HepG2 (cell line): ENCODE measurements at regions not wholly inside any gene's neighbourhood (a gene's known extent, or its start where the extent isn't known, plus 50 kb on each side); places are given as distances from the start of the nearest gene placed in this dataset.

Source experiments
- BCL6 ChIP-seq: IDR thresholded peaks from 2 replicates; pipeline ENCODE4 v1.6.1; 2016; ENCODE audit warnings: missing genetic modification reagents, missing compliant biosample characterization
- HDAC6 ChIP-seq: fragments of 200-600 bp; sonication (generic); IDR thresholded peaks from 2 replicates; pipeline ENCODE4 v1.7.0; 2017; ENCODE audit warnings: mild to moderate bottlenecking, antibody characterized with exemption, low read length, low read depth
- MED13 ChIP-seq: sonication (generic); formaldehyde crosslinking; IDR thresholded peaks from 2 replicates; pipeline ENCODE4 v1.5.0; 2020; ENCODE audit warnings: missing genetic modification reagents
- NCOR1 ChIP-seq: fragments of 200-600 bp; sonication (generic); IDR thresholded peaks from 2 replicates; pipeline ENCODE4 v1.7.0; 2017; ENCODE audit warnings: antibody characterized with exemption, low read length, borderline replicate concordance
- POLR2AphosphoS5 ChIP-seq: IDR thresholded peaks from 2 replicates; pipeline ENCODE4 v1.6.1; 2012; ENCODE audit warnings: low read depth, low read length
- RCOR2 ChIP-seq: IDR thresholded peaks from 2 replicates; pipeline ENCODE4 v1.6.1; 2016; ENCODE audit warnings: missing biosample characterization, missing genetic modification reagents
- ZNF773 ChIP-seq: sonication (generic); formaldehyde crosslinking; IDR thresholded peaks from 2 replicates; pipeline ENCODE4 v1.4.0; 2020; ENCODE audit warnings: missing genetic modification reagents, borderline replicate concordance
- TF ChIP-seq, protein P1 (sequence below): sonication (generic); formaldehyde crosslinking; IDR thresholded peaks from 2 replicates; pipeline ENCODE4 v1.8.0; 2022; ENCODE audit warnings: mild to moderate bottlenecking, missing genetic modification reagents, borderline replicate concordance
- TF ChIP-seq, protein P2 (sequence below): sonication (generic); formaldehyde crosslinking; IDR thresholded peaks from 2 replicates; pipeline ENCODE4 v1.5.1; 2020; ENCODE audit warnings: missing genetic modification reagents, mild to moderate bottlenecking, borderline replicate concordance
- TF ChIP-seq, protein P3 (sequence below): sonication (generic); formaldehyde crosslinking; IDR thresholded peaks from 2 replicates; pipeline ENCODE4 v1.5.1; 2020; ENCODE audit warnings: mild to moderate bottlenecking, missing genetic modification reagents, borderline replicate concordance
- TF ChIP-seq, protein P4 (sequence below): sonication (generic); formaldehyde crosslinking; IDR thresholded peaks from 2 replicates; pipeline ENCODE4 v1.4.0; 2020; ENCODE audit warnings: missing genetic modification reagents
- TF ChIP-seq, protein P5 (sequence below): sonication (generic); formaldehyde crosslinking; IDR thresholded peaks from 2 replicates; pipeline ENCODE4 v1.4.0; 2020; ENCODE audit warnings: missing genetic modification reagents, borderline replicate concordance
- TF ChIP-seq, protein P6 (sequence below): sonication (generic); formaldehyde crosslinking; IDR thresholded peaks from 2 replicates; pipeline ENCODE4 v1.5.0; 2020; ENCODE audit warnings: missing genetic modification reagents, mild to moderate bottlenecking, borderline replicate concordance
- TF ChIP-seq, protein P7 (sequence below): sonication (generic); formaldehyde crosslinking; IDR thresholded peaks from 2 replicates; pipeline ENCODE4 v1.4.0; 2020; ENCODE audit warnings: missing genetic modification reagents

DNA sequence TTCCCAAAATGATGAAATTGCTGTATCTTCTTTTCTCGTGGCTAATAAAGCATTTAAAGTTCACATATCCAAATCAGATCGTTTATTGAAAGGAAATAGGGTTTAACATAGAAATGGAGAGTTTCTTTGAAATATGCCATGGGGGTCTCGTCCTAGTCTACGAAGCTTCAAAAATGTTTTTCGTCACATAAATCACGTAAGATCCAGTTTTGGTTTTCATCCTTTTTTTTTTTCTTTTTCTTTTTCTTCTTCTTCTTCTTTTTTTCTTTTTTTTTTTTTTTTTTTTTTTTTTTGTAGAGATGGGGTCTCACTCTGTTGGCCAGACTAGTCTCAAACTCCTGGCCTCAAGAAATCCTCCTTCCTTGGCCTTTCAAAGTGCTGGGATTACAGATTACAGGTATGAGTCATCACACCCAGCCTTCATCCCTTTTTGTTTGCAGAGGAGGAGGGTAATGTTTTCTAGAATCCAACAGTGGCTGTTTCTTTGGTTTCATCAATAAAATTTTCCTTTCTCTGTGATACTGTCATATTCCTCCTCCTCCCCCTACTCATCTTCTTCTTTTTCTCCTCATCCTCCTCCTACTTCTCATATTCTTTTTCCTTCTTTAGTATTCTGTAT is 94.7 kb upstream of the LOC128125822 start (continued):
- TF ChIP-seq, protein P1, sequence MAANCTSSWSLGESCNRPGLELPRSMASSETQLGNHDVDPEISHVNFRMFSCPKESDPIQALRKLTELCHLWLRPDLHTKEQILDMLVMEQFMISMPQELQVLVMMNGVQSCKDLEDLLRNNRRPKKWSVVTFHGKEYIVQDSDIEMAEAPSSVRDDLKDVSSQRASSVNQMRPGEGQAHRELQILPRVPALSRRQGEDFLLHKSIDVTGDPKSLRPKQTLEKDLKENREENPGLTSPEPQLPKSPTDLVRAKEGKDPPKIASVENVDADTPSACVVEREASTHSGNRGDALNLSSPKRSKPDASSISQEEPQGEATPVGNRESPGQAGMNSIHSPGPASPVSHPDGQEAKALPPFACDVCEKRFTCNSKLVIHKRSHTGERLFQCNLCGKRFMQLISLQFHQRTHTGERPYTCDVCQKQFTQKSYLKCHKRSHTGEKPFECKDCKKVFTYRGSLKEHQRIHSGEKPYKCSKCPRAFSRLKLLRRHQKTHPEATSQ = no peak
- no peak for TF ChIP-seq NCOR1
- TF ChIP-seq POLR2AphosphoS5 = no peak
- TF ChIP-seq RCOR2 = peak; percentile 66; the same call in 1 of the 2 replicates
- TF ChIP-seq, protein P2, sequence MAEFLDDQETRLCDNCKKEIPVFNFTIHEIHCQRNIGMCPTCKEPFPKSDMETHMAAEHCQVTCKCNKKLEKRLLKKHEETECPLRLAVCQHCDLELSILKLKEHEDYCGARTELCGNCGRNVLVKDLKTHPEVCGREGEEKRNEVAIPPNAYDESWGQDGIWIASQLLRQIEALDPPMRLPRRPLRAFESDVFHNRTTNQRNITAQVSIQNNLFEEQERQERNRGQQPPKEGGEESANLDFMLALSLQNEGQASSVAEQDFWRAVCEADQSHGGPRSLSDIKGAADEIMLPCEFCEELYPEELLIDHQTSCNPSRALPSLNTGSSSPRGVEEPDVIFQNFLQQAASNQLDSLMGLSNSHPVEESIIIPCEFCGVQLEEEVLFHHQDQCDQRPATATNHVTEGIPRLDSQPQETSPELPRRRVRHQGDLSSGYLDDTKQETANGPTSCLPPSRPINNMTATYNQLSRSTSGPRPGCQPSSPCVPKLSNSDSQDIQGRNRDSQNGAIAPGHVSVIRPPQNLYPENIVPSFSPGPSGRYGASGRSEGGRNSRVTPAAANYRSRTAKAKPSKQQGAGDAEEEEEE (CRISPR knock-in tag) = no peak
- no peak for TF ChIP-seq BCL6 (CRISPR knock-in tag)
- TF ChIP-seq, protein P3, sequence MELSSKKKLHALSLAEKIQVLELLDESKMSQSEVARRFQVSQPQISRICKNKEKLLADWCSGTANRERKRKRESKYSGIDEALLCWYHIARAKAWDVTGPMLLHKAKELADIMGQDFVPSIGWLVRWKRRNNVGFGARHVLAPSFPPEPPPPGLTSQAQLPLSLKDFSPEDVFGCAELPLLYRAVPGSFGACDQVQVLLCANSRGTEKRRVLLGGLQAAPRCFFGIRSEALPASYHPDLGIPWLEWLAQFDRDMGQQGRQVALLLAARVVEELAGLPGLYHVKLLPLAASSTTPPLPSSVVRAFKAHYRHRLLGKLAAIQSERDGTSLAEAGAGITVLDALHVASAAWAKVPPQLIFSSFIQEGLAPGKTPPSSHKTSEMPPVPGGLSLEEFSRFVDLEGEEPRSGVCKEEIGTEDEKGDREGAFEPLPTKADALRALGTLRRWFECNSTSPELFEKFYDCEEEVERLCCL (CRISPR knock-in tag) = no peak
- TF ChIP-seq, protein P4, sequence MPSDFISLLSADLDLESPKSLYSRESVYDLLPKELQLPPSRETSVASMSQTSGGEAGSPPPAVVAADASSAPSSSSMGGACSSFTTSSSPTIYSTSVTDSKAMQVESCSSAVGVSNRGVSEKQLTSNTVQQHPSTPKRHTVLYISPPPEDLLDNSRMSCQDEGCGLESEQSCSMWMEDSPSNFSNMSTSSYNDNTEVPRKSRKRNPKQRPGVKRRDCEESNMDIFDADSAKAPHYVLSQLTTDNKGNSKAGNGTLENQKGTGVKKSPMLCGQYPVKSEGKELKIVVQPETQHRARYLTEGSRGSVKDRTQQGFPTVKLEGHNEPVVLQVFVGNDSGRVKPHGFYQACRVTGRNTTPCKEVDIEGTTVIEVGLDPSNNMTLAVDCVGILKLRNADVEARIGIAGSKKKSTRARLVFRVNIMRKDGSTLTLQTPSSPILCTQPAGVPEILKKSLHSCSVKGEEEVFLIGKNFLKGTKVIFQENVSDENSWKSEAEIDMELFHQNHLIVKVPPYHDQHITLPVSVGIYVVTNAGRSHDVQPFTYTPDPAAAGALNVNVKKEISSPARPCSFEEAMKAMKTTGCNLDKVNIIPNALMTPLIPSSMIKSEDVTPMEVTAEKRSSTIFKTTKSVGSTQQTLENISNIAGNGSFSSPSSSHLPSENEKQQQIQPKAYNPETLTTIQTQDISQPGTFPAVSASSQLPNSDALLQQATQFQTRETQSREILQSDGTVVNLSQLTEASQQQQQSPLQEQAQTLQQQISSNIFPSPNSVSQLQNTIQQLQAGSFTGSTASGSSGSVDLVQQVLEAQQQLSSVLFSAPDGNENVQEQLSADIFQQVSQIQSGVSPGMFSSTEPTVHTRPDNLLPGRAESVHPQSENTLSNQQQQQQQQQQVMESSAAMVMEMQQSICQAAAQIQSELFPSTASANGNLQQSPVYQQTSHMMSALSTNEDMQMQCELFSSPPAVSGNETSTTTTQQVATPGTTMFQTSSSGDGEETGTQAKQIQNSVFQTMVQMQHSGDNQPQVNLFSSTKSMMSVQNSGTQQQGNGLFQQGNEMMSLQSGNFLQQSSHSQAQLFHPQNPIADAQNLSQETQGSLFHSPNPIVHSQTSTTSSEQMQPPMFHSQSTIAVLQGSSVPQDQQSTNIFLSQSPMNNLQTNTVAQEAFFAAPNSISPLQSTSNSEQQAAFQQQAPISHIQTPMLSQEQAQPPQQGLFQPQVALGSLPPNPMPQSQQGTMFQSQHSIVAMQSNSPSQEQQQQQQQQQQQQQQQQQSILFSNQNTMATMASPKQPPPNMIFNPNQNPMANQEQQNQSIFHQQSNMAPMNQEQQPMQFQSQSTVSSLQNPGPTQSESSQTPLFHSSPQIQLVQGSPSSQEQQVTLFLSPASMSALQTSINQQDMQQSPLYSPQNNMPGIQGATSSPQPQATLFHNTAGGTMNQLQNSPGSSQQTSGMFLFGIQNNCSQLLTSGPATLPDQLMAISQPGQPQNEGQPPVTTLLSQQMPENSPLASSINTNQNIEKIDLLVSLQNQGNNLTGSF (CRISPR knock-in tag) = no peak
- TF ChIP-seq, protein P5, sequence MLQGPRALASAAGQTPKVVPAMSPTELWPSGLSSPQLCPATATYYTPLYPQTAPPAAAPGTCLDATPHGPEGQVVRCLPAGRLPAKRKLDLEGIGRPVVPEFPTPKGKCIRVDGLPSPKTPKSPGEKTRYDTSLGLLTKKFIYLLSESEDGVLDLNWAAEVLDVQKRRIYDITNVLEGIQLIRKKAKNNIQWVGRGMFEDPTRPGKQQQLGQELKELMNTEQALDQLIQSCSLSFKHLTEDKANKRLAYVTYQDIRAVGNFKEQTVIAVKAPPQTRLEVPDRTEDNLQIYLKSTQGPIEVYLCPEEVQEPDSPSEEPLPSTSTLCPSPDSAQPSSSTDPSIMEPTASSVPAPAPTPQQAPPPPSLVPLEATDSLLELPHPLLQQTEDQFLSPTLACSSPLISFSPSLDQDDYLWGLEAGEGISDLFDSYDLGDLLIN (CRISPR knock-in tag) = no peak
- TF ChIP-seq ZNF773 (CRISPR knock-in tag) = no peak
- no peak for TF ChIP-seq MED13 (CRISPR knock-in tag)
- TF ChIP-seq, protein P6, sequence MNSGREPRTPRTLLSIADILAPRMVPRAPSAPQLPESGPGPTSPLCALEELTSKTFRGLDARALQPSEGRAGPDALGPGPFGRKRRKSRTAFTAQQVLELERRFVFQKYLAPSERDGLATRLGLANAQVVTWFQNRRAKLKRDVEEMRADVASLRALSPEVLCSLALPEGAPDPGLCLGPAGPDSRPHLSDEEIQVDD = no peak
- TF ChIP-seq, protein P7, sequence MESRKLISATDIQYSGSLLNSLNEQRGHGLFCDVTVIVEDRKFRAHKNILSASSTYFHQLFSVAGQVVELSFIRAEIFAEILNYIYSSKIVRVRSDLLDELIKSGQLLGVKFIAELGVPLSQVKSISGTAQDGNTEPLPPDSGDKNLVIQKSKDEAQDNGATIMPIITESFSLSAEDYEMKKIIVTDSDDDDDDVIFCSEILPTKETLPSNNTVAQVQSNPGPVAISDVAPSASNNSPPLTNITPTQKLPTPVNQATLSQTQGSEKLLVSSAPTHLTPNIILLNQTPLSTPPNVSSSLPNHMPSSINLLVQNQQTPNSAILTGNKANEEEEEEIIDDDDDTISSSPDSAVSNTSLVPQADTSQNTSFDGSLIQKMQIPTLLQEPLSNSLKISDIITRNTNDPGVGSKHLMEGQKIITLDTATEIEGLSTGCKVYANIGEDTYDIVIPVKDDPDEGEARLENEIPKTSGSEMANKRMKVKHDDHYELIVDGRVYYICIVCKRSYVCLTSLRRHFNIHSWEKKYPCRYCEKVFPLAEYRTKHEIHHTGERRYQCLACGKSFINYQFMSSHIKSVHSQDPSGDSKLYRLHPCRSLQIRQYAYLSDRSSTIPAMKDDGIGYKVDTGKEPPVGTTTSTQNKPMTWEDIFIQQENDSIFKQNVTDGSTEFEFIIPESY (CRISPR knock-in tag) = no peak
- no peak for TF ChIP-seq HDAC6
